WTC11 (cell line): ENCODE measurements at regions not wholly inside any gene's neighbourhood (a gene's known extent, or its start where the extent isn't known, plus 50 kb on each side); places are given as distances from the start of the nearest gene placed in this dataset.

ENCODE experiments used
- ATF2 ChIP-seq: sonication (generic); formaldehyde crosslinking; IDR thresholded peaks from 2 replicates; pipeline ENCODE4 v1.8.1; 2022; ENCODE audit warnings: low read depth, missing genetic modification reagents, borderline replicate concordance
- JUN ChIP-seq: sonication (generic); formaldehyde crosslinking; IDR thresholded peaks from 2 replicates; pipeline ENCODE4 v1.8.0; 2023; ENCODE audit warnings: mild to moderate bottlenecking, missing genetic modification reagents
- TEAD4 ChIP-seq: sonication (generic); formaldehyde crosslinking; IDR thresholded peaks from 2 replicates; pipeline ENCODE4 v1.8.0; 2022; ENCODE audit warnings: mild to moderate bottlenecking, missing genetic modification reagents
- TF ChIP-seq, protein P1 (sequence below): fragments of 200-600 bp; IDR thresholded peaks from 2 replicates; pipeline ENCODE4 v1.8.0; 2022; ENCODE audit warnings: antibody characterized with exemption

- TF ChIP-seq JUN (CRISPR knock-in tag) (no peak), ATF2 (CRISPR knock-in tag) (no peak), TEAD4 (no peak)
- TF ChIP-seq, protein P1, sequence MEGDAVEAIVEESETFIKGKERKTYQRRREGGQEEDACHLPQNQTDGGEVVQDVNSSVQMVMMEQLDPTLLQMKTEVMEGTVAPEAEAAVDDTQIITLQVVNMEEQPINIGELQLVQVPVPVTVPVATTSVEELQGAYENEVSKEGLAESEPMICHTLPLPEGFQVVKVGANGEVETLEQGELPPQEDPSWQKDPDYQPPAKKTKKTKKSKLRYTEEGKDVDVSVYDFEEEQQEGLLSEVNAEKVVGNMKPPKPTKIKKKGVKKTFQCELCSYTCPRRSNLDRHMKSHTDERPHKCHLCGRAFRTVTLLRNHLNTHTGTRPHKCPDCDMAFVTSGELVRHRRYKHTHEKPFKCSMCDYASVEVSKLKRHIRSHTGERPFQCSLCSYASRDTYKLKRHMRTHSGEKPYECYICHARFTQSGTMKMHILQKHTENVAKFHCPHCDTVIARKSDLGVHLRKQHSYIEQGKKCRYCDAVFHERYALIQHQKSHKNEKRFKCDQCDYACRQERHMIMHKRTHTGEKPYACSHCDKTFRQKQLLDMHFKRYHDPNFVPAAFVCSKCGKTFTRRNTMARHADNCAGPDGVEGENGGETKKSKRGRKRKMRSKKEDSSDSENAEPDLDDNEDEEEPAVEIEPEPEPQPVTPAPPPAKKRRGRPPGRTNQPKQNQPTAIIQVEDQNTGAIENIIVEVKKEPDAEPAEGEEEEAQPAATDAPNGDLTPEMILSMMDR = no peak
These were observed 348.9 kb upstream of the ASIC2 start for GRCh38 chr17:33642002-33642401.
